ENCODE measurements at regions not wholly inside any gene's neighbourhood (a gene's known extent, or its start where the extent isn't known, plus 50 kb on each side); places are given as distances from the start of the nearest gene placed in this dataset.

DNA sequence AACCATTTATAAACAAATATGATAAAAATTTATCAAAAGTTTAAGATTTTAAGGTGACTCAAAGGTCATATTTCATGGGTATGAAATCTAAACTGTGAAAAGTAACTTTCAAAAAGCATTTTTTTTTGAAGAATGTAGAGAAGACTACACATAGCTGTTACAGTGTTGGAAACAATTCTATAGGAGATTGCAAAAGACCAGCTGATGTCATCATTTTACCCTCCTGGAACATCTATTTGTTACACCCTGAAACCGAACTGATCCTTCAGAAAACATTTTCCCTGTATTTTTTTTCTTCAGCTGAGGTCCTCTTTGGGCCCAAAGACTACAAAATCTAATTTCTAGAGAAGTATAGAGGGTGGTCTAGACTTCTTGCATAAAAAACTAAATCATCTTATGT, 297.5 kb upstream of the FERMT1 start (continued):
- TF ChIP-seq, protein P1, sequence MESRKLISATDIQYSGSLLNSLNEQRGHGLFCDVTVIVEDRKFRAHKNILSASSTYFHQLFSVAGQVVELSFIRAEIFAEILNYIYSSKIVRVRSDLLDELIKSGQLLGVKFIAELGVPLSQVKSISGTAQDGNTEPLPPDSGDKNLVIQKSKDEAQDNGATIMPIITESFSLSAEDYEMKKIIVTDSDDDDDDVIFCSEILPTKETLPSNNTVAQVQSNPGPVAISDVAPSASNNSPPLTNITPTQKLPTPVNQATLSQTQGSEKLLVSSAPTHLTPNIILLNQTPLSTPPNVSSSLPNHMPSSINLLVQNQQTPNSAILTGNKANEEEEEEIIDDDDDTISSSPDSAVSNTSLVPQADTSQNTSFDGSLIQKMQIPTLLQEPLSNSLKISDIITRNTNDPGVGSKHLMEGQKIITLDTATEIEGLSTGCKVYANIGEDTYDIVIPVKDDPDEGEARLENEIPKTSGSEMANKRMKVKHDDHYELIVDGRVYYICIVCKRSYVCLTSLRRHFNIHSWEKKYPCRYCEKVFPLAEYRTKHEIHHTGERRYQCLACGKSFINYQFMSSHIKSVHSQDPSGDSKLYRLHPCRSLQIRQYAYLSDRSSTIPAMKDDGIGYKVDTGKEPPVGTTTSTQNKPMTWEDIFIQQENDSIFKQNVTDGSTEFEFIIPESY (IDR thresholded peaks at IDR 0.05) = no peak

DNA sequence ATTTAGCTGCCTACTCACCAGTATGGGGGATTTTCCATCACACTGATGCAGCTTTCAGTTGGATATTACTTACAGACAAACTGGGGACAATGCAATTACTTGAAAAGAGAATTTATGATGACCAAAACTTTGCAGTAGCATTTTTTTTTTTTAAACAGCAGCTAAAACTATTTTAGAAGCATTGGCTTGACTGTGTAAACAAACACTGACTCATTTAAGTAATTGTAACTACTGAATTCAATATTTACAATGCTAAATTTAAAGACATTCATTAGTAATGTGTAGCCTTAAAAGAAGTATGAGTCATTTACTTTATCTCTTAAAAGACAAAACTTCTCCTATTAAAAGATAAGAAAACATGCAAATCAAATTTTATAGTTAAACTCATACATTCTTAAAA, 295.9 kb upstream of the FERMT1 start:
- DNase-seq (ENCODE audit: low spot score) = no peak
- H3K36me3 ChIP-seq (ENCODE audit: control insufficient read depth in 4 of 4, insufficient read depth in 3 of 4, low read depth in 1 of 4, low read length in 3 of 4) = no peaks in the 10 kb centered on the region
- no peak for TF ChIP-seq RXRA (IDR thresholded peaks at IDR 0.05)
- no peak for TF ChIP-seq YY1 (IDR thresholded peaks at IDR 0.05)
- no peak for TF ChIP-seq SP1 (IDR thresholded peaks at IDR 0.05)
- TF ChIP-seq NR2F2 (IDR thresholded peaks at IDR 0.05) = no peak
- no peak for TF ChIP-seq TAF1 (conservative IDR thresholded peaks at IDR 0.05)
- TF ChIP-seq, protein P1 (IDR thresholded peaks at IDR 0.05) = no peak
- TF ChIP-seq, protein P2, sequence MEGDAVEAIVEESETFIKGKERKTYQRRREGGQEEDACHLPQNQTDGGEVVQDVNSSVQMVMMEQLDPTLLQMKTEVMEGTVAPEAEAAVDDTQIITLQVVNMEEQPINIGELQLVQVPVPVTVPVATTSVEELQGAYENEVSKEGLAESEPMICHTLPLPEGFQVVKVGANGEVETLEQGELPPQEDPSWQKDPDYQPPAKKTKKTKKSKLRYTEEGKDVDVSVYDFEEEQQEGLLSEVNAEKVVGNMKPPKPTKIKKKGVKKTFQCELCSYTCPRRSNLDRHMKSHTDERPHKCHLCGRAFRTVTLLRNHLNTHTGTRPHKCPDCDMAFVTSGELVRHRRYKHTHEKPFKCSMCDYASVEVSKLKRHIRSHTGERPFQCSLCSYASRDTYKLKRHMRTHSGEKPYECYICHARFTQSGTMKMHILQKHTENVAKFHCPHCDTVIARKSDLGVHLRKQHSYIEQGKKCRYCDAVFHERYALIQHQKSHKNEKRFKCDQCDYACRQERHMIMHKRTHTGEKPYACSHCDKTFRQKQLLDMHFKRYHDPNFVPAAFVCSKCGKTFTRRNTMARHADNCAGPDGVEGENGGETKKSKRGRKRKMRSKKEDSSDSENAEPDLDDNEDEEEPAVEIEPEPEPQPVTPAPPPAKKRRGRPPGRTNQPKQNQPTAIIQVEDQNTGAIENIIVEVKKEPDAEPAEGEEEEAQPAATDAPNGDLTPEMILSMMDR (IDR thresholded peaks at IDR 0.05; ENCODE audit: low read depth, low read length, missing input control) = no peak
- TF ChIP-seq HNF4G (IDR thresholded peaks at IDR 0.05) = no peak
- TF ChIP-seq, protein P3, sequence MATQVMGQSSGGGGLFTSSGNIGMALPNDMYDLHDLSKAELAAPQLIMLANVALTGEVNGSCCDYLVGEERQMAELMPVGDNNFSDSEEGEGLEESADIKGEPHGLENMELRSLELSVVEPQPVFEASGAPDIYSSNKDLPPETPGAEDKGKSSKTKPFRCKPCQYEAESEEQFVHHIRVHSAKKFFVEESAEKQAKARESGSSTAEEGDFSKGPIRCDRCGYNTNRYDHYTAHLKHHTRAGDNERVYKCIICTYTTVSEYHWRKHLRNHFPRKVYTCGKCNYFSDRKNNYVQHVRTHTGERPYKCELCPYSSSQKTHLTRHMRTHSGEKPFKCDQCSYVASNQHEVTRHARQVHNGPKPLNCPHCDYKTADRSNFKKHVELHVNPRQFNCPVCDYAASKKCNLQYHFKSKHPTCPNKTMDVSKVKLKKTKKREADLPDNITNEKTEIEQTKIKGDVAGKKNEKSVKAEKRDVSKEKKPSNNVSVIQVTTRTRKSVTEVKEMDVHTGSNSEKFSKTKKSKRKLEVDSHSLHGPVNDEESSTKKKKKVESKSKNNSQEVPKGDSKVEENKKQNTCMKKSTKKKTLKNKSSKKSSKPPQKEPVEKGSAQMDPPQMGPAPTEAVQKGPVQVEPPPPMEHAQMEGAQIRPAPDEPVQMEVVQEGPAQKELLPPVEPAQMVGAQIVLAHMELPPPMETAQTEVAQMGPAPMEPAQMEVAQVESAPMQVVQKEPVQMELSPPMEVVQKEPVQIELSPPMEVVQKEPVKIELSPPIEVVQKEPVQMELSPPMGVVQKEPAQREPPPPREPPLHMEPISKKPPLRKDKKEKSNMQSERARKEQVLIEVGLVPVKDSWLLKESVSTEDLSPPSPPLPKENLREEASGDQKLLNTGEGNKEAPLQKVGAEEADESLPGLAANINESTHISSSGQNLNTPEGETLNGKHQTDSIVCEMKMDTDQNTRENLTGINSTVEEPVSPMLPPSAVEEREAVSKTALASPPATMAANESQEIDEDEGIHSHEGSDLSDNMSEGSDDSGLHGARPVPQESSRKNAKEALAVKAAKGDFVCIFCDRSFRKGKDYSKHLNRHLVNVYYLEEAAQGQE (IDR thresholded peaks at IDR 0.05) = no peak
- TF ChIP-seq GABPA (IDR thresholded peaks at IDR 0.05 in 1 of 2, conservative IDR thresholded peaks at IDR 0.05 in 1 of 2) = no peak
- TF ChIP-seq FOXA2 (IDR thresholded peaks at IDR 0.05) = no peak
- TF ChIP-seq JUND (IDR thresholded peaks at IDR 0.05) = no peak
- TF ChIP-seq, protein P4, sequence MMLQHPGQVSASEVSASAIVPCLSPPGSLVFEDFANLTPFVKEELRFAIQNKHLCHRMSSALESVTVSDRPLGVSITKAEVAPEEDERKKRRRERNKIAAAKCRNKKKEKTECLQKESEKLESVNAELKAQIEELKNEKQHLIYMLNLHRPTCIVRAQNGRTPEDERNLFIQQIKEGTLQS (IDR thresholded peaks at IDR 0.05) = no peak
- TF ChIP-seq, protein P5, sequence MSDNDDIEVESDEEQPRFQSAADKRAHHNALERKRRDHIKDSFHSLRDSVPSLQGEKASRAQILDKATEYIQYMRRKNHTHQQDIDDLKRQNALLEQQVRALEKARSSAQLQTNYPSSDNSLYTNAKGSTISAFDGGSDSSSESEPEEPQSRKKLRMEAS (IDR thresholded peaks at IDR 0.05) = no peak
- TF ChIP-seq RAD21 (IDR thresholded peaks at IDR 0.05) = no peak
- no peak for TF ChIP-seq HNF4A (conservative IDR thresholded peaks at IDR 0.05)
- TF ChIP-seq FOXA1 (IDR thresholded peaks at IDR 0.05) = no peak
- TF ChIP-seq EGR1 (IDR thresholded peaks at IDR 0.05; ENCODE audit: low read depth in 2 of 2) = no peak

More for the DNA sequence above, 295.9 kb upstream of the FERMT1 start:
- Histone ChIP-seq H3K4me1 (ENCODE audit: control insufficient read depth in 4 of 4, insufficient read depth in 4 of 4, low read length in 3 of 4) (no peaks in the 10 kb centered on the region), H3K9ac (ENCODE audit: low read depth in 1 of 2, low read length in 2 of 2) (no peak overlapping the region), H3K9me3 (ENCODE audit: control insufficient read depth in 4 of 4, low read length in 3 of 4) (no peaks in the 10 kb centered on the region), H3K27ac (ENCODE audit: low read depth in 1 of 2, low read length in 2 of 2) (no peak overlapping the region), H3K27me3 (ENCODE audit: control insufficient read depth in 4 of 4, insufficient read depth in 4 of 4, low read length in 3 of 4) (peaks cover 0 to 3% (median 0%) of the 10 kb centered on the region in 4 donors), H3K4me3 (ENCODE audit: low read depth in 1 of 3, low read length in 3 of 3) (no peak overlapping the region)
